GM21717 (cell line): ENCODE measurements at regions not wholly inside any gene's neighbourhood (a gene's known extent, or its start where the extent isn't known, plus 50 kb on each side); places are given as distances from the start of the nearest gene placed in this dataset.

Experiments
- ATAC-seq: cut with Tn5 transposase; IDR thresholded peaks from one replicate; pipeline ENCODE4 v1.9.1; 2021; ENCODE audit warnings: mild to moderate bottlenecking, moderate library complexity; ENCODE audit not compliant: unreplicated experiment

DNA sequence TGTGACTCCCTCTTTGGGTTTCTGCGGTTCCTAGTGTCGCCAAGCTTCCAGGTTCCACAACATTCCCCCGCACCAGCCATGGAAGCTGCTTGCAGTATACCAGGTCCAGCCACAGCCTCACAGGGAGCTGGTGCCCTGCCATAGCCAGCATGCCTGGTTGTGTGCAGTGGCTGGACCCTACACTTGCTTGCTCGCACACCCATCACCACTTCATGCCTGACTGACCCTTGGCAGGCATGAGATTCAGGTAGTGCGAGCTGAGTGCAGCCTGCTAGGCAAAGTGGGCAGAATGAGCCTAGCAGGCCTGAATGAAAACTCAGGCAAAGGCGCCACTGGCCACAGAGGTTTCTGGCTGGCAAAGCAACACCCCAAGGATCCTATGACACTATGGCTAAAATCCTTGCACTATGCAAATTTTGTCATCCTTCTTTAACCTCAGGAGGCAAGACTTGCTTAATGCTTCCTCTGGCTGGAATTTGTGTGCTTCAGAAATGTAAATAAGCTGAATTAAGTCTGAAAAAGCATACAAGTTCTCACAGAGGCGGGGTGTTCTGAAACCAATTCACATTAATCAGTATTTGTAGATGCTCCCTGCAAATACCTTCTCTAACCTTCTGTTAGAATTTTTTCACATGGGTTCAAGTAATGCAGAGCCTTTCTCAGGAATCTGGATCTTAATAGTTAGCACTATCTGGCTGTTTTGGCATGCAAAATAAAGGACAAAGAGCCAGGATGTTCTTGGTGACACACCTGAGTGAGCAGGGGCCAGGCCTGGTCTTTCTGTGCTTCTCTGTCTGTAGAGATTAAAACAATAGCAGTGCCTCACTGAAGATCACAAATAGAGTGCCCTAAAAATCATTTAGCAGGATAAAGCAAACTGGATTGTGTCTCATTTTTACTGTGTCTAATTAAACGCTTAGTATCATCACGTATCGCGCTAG is 256.9 kb downstream of the GPATCH2 start:
- ATAC-seq: no peak

DNA sequence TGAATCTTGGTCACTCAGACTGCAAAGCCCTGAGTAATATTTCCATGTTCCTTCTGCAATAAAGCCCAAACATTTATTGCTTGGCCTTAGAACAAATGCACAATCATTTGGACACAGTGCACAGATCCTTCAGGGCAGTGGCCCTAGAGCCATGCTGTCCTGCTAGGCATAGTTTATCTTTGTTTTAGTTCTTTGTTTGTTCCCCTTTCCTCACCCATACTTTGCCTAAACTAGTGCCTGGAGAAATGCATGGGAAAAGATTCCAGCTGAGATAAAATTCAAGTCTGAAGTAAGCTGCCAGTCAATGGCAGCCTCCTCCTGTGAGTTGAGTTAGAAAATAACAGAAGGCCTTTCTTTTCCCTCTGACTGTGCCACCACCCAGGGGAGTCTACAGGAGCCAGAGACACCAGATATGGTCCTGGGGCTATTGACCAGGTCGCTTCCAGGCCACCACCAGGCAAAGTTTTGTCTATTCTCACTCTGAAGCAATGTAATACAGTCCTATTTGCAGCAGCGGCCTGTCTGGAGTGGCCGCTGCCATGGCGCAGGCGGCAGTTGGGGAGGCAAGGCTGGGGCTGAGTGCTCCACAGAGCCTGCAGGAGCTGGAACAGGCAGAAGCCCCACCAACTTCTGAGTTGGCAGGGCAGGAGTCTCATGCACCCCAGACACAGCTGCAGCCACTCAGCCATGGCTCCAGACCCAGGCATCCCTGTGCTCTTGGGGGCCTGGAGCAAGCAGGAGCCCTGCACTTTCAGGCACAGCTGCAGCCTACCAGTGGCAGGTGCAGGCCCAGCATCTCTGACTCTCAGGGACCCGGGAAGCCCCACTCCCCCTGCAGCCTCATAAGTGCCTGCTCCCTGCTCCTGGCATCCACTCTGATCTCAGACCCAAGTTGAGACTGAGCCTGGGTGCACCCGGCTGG is 258.6 kb downstream of the GPATCH2 start:
- ATAC-seq: no peak

DNA sequence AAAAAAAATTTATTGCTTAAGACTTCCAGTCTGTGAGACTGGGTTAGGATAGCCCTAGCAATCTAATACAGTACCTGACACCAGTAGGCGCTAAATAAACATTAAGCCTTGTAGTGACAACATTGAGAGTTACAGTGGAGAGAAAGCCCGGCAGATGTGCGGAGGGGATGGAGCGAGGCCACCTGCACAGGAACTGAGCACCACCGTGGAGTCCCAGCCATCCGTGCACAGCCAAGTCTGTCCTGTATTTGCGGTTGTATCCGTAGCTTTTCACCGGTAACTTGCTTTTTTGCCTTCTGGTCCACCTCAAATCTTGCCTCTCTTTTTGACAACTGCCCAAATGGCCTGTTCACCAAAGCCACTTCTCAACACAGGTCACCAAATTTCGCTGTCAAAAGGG is 260.1 kb downstream of the GPATCH2 start:
- ATAC-seq: no peak

DNA sequence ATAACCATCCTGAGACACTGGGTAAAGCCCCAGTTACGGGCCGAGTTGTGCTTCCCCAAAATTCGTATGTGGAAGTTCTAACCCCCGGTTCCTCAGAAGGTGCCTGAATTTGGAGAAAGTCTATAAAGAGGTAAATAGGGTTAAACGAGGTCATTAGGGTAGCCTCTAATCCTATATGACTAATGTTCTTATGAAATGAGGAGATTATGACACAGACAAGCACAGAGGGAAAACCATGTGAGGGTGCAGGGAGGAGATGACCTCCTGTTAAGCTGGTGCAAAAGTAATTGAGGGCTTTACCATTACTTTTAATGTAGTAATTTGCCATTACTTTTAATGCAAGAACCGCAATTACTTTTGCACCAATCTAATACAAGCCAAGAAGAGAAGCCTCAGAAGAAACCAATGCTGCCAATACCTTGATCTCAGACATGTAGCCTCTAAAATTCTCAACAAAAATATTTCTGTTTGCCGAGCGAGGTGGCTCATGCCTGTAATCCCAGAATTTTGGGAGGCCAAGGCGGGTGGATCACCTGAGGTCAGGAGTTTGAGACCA is 260.8 kb downstream of the GPATCH2 start:
- ATAC-seq: no peak

DNA sequence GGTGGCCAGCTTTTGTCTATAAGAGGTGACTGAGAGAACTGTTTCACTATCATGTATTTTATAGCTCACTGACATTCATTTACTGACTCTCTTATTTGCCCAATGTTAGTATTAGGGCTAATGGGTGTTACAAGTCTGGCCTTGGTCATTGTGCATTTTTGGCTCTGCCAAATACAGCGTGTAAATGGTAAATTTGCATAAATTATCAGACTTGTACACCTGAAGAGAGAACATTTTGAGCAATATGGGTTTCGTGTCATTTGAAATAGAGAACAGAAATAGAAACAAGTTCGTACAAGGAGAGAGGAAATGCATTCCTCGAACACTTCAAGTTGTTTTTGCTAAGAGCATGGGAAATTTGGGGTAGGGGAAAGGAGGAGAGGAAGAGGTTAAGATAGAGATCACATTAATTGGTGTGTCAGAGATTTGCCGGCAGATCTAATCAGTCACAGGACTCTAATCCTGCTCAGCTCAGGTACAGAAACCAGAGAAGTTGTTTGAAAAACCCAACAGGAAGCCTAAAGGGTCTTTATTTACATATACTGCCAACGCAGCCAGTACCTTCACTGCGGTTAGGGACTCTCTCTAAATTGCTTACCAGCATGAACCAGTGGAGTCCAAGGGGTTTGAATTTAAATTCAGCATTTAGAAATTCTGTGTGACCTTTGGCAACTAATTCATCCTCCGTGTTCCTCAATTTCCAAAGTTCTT is 261.5 kb downstream of the GPATCH2 start:
- peak; percentile 96 for ATAC-seq

DNA sequence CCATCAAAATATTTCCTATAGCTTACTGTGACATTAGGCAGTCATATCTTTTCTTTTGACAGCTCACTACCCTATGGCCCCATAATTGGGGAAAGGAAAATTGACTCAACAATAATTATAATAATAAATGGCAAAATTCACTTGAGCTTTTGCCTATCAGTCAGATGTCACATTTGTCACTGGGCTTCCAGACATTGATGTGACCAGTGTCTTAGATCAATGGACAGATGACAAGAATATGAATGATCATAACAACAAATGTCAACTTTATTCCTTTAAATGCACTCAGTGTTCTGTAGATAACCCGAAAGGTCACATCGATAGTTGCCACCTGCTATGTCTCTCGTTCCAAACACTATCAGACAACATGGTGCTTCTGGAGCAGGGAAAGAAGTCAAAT is 266.7 kb downstream of the GPATCH2 start:
- no peak for ATAC-seq

DNA sequence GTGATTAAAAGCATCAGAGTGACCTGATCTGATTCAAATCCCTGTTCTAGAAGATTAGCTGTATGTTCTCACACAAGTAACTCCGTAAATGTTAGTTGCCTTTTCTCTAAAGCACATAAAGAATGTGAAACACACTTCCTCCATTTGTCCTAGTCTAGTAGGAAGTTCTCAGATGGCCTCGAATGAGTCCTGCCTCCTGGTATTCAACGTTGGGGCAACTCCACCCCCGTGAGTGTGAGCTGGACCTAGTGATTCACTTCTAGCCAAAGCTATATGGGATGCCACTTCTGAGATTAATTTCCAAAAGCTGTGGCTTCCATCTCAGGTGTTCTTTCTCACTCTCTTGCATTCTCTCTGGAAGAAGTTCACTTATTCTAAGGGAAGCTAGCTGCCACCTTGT is 267.6 kb downstream of the GPATCH2 start:
- no peak for ATAC-seq

DNA sequence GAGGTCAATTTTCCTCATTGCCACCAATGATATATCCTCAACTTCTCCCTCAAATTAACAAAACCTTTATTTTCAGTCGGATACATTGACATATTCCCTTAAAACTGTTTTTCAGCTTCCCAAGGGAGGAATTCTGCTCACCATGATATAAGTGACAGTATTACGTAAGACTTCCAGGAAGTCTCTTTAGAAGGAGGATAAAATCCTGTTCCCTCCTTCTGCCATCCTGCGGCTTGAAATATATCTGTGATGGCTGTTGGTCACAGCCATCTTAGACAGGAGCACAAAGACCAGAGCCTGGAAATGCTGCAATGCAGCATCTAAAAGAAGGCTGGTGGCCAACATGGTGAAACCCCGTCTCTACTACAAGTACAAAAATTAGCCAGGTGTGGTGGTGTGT is 270.4 kb downstream of the GPATCH2 start:
- ATAC-seq: no peak

DNA sequence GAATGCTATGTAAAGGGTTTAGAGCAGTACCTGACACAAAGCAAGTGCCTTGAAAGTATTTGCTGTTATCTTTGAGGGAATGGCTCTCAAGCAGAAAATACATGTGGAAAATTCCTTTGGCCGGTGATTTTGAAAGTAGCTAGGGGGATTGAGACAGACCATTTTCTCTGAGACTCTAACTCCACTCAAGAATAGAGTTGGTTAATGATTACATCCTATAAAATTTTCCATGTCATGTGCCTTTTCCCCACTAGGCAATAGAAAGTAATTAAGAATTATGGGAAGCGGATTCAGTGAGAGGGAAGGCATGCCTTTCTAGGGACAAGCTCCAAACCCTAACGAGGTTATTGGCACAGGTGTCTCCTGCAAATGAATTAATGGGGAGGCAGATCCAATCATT is 276.0 kb downstream of the GPATCH2 start:
- no peak for ATAC-seq

DNA sequence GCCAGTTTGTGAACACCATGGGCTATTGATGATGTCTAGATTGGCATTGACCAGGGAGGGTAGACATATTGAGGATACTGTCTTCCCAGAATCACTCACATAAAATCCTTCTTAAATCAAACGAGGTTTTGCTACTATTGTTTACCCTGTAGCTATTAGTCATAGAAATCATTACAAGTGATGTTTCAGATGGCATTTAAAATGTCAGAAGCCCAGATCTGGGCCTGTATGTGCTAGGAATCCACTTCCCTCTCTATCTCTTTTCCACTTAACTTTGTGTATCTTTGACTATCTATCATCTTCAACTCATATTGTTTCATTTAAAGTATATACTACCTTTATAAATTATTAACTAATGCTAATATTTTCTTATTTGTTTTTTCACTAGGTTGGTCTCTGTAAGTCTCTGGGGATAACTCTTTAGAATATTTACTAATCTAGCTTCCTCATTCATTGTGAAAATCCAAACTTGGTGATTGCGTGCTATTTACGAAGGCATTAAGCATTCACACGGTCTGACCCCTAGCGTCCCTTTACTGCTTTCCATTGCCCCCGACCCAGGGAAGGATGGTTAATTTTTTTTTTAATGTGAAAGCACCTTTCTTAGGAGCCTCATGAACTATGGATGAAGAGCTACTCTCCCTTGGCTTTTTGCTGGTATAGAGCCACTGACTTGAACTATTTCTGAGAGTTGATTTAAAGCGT is 281.8 kb downstream of the GPATCH2 start:
- ATAC-seq: no peak

DNA sequence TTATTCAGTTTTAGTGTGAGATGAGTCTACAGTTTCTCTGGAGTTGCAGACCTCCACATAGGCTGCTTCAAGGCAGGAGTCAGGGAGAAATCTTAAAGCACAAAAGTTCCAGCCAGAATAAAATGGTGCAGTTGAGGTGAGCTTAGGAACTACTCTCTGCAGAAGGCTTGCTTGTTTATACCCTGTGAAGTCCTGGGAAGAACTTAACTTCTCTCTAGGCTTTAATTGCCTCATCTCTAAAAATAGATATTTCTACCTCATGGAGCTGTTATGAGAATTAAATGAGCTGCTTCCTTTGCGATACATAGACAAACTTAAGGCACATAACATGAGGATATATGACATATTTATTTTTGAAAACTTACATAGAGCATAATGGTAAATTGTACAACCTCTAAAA is 286.2 kb downstream of the GPATCH2 start:
- no peak for ATAC-seq

DNA sequence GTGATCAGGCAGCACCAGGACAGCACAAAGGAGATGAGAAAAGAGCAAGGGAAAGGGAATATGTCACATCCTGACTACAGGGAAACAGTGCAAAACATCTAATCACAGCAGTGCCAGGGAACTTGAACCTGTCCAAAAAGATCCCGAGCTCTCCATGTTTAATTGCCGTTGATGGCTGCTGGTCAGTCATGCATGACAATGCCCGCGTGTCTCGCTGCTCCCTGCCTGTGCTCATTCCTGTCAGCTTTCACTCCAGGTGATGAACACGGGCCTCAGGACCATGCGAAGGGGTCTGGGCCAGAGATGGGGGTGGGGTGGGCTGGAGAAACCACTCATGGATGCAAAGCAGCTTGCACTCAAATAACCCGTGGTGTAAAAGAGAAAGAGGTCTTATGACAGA is 287.0 kb downstream of the GPATCH2 start:
- ATAC-seq: no peak

DNA sequence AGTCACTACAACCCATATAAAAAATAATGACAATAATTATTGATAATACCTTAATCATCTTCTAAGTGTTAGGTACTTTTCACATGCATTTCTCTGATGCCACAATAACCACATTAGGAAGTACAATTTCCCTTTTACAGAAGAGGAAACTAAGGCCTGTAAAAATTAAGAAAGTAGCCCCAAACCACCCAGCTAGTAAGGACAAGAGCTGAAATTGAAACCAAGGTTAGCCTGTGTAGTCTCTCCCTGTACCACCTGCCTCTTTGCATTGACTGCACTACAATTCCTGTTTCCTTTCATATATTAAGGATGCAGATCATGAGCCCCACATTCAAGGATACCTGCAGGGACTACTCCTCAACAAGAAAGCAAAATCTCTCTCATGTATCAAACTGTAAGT is 288.8 kb downstream of the GPATCH2 start:
- no peak for ATAC-seq

DNA sequence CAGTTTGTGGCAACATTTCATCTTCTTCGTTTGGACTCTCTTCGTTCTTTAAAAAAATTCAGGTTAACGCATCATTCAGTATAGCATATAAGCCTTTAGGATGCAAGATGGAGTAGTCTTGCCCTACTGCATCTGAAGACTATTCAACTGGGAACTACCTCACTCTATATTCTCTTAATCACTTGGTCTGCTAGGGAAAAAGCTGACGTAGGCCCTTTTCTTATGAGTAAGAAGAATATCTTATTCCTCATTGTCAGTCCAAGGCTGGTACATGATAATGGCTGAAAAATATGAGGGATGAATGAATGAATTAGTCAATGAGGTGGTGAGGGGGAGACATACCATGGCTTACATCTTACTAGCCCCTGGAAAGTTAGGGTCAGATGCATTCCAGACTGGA is 294.2 kb downstream of the GPATCH2 start:
- no peak for ATAC-seq

DNA sequence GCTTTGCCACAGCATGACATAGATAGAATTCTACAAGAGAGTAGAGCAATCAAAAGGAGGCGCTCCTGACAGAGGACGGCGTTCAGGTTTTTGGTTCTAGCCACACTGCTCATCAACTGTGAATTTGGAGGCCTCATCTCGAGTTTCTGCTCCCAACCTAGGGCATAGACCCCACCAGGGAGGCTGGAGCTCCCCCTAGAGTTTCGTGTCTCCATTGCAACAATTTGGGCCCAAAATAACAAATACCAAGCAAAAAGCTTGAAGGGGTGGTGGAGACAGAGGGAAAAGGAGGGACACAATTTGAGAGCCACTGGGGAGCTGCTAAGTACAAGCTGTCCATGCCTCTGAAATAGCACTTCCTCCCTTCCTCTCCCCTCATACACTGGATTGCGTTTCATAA is 297.0 kb downstream of the GPATCH2 start:
- peak; percentile 76 for ATAC-seq

DNA sequence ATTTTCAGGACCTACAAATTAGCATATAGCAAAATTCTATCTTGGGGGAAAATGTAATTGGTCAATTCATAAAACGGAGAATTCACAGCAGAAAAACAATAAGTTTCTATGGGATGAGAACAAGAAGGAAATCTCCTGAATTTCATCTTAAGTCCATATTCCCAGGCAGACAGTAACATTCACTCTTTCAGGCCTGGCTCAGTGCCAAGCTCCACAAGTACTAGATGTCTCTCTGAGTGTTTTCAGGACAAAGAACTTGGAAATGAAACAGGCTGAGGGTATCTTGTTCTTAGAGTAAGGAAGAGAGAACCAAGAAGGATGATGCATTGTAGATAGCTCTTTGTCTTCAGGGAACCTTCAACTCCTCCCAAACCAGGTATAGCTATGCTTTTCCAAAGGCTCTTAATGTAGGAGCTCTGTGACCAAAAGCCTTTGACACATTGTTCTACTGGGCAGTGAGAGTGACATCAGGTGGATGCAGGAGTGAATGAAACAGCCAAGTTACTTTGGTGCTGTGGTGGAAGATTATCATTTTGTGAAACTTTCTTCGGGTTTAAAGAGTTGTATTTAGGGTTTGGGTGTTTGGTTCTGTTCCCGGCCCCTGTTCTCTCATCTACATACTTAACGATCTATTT is 298.3 kb downstream of the GPATCH2 start:
- no peak for ATAC-seq

DNA sequence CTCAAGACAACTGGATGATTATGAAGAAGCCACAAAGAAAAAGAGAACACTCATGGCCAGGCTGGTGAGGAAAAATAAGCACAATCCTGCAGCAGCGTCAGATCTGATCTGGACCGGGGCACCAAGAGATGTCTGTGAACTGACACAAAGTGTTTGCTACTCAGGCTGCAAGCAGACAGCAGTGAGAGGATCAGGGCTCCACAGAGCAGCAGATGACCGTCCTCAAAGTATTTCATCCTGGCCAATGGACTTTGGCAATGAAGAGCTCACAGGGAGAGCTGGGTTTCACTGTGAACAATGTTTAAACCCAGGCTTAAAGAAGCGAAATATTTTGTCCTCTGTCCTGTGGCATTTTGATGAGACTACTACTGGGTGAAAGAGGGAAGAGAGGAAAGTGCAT is 299.2 kb downstream of the GPATCH2 start:
- no peak for ATAC-seq

DNA sequence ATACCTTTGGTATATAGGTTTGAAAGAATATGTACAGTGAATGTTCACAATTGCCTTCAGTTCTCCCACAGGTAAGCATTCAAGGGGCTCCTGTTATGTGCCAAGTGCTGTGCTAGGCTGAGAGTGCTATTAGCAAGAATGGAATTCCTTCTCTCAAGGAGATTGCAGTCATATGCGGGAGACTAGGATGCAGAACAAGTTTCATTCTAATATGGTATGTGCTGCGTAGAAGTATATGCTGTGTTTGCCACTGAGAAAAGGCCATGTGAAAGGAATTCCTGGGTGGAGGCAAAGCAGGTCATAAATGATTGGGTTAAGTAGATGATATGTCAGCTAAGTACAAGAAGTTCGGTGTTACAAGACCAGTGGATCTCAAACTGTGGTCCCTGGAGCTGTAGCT is 303.0 kb downstream of the GPATCH2 start:
- no peak for ATAC-seq

DNA sequence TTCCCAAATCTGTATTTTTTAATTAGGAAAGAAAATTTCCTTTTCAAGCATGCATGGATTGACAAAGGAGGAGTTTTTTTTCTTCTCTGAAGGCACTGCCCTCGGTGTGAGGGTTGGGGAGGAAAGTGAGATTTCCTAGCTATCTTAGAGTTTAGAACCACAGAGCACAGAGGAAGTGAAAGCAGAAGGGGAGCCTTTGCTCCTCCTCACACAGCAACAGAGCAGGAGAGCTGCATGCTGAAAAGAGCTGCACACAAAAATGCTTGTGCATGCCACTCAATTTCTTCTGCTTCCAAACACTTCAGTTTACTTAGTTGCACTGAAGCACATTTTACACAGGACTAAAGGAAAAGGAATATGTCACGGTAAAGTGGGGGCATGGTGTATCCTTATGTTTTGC is 308.1 kb downstream of the GPATCH2 start:
- ATAC-seq: peak; percentile 99

DNA sequence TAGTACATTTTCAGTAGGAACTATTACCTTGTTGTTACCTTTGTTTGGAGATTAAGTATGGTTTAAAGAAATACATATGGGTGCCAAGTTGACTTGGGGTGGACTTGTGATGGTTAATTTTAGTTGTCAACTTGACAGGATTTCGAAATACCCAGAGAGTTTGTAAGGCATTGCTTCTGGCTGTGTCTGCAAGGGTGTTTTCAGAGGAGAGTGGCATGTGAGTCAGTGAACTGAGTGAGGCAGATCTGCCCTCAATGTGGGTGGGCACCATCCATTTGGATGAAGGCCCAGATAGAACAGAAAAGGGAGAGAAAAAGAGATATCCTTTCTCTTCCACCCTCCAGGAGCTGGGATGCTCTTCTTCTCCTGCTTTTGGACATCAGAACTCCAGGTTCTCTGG is 315.5 kb downstream of the GPATCH2 start:
- ATAC-seq: no peak
